Left renal pelvis (tissue), 4 donors: ENCODE measurements at regions not wholly inside any gene's neighbourhood (a gene's known extent, or its start where the extent isn't known, plus 50 kb on each side); places are given as distances from the start of the nearest gene placed in this dataset.
"Not testable (repeated sequence)": the region's sequence is repeated elsewhere in the genome, so short reads cannot be mapped to it uniquely, and the experiment has no call there.

Source experiments
- DNase-seq, 4 donors: peaks; one replicate each; pipeline ENCODE4 v3.0.0-alpha.2; 2013; ENCODE audit warnings: low read depth in 4 of 4, low spot score in 3 of 4

- DNase-seq: no peak
Observed at GRCh38 chr20:40017765-40018164, 671.3 kb downstream of the MAFB start.

DNA sequence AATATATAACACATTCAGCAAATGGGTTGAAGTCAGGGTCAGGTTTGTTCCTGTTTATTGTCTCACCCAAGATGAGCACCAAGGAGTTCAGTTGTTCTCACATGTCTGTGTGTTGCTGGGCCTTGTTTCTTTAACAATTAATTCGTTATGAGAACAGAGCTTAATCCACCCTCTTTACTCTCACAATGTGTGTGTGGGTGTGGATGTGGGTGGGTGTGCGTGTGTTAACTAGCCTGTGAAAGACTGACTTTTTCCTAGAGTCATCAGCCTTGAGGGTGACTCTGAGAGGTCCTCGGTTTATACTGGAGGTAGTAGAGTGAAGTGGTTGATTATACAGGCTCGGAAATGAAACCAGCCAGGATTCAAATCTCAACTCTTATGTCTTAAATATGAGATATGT, 672.1 kb downstream of the MAFB start:
- no peak for DNase-seq

DNA sequence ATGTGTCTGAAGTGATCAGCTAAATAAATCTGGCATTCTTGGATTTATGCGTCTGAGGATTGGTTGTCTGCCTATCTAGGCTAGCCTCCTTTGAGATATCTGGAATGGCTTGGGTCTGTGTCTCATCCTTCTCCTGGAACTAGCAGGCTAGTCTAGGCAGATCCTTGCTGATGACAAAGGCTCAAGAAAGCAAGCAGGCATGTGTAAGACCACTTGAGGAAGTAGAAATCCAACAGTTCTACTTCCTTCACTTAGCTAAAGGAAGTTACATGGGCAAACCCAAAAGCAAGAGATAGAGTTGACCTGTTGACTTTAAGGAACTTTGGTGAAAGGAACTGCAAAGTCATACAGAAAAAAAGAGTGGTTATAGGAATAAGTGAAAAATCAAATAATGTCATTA, 672.6 kb downstream of the MAFB start:
- no peak for DNase-seq

GRCh38 chr20:40012026-40012425, 677.0 kb downstream of the MAFB start:
- not testable (repeated sequence) for DNase-seq

GRCh38 chr20:40010483-40010882, 678.6 kb downstream of the MAFB start:
- DNase-seq: no peak

- no peak for DNase-seq
Observed at GRCh38 chr20:40009542-40009941, 679.5 kb downstream of the MAFB start.

DNA sequence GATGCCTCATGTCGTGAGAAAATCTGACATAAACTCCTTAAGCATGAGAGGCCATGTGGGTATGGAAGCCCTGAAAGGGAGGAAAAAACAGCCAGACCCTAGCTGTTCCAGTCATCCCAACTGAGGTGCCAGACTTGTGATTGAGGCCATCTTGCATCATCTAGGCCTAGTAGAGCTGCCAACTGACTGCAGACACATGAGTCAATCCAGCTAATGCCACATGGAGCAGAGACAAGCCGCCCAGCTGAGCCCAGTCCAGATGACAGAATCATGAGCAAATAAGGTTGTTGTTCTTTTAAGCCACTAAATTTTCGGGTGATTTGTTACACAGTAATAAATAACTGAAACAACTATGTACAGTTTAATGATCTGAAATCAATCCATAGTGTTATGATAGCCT, 680.9 kb downstream of the MAFB start:
- no peak for DNase-seq

- DNase-seq: no peak
Observed at GRCh38 chr20:40006168-40006860, 682.7 kb downstream of the MAFB start.

DNA sequence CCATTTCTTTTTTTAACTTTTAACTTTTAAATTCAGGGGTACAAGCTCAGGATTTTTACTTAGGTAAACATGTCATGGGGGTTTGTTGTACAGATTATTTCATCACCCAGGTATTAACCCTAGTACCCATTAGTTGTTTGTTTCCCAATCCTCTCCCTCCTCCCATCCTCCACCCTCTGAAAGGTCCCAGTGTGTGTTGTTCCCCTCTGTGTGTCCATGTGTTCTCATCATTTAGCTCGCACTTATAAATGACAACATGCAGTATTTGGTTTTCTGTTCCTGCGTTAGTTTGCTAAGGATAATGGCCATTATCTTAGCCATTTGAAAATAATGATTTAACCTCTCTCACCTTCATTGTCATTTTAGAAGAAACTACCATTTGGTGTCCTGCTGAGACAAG, 684.9 kb downstream of the MAFB start:
- not testable (repeated sequence) for DNase-seq

DNA sequence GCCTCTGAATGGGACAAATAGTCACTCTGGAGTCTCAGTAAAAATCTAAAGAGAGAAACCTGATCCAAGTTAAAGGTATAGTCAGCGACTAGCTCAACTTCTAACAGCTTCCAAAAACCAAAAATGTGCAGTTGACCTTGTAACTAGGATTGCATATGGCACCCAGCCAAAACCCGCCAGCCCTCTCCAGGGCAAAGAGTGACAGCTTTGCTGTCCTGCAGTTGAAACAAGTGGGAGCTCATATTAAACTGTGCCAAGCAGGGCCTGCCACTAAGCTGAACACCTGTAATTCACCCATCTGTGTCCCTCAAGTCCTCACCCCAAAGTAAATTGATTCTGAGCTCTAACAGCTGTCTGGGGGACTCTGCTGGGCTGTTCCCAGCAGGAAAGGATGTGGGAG, 695.3 kb downstream of the MAFB start:
- DNase-seq: no peak

- no peak for DNase-seq
Observed at GRCh38 chr20:39990692-39991091, 698.3 kb downstream of the MAFB start.

GRCh38 chr20:39988991-39989390, 700.0 kb downstream of the MAFB start:
- no peak for DNase-seq

DNA sequence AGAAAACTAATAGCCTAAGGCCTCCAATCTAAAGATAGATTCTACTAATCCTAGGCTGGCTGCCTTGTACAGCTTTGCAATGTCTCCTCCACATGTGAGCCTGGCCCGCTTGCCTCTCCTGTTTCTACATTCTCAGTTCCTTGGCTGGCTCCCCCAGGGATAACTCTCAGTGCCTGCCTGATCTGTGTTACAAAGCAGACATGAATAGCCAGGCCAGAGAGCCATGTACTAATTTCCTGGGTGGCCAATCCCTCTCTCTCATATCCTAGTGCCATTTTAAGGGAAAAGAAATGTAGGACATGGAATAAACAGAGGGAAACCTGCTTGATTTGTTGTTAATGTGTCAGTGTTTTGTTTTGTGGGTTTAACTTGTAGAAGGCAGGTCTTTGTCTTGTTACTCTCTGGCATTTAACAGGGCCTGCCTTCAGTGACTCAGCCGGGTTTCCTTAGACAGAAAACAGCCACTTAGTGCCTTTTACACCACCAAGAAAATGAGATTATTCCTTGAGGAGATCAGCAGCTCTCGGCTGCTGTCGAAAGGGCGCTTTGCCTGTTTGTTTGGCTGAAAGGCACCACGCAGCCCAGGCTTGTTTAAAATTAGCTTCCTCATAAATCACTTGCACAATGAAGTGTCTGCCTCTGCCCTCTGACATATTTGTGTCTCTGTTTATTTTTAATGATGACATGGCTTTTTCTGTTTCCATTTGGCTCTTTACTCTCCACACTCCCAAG, 702.7 kb downstream of the MAFB start:
- DNase-seq: peak; percentile 15 to 31 (median 26)

- DNase-seq: peak in 1 of 4 donors; percentile 27
Observed at GRCh38 chr20:39985271-39985827, 703.7 kb downstream of the MAFB start.

- DNase-seq: no peak
Observed at GRCh38 chr20:39983655-39984054, 705.4 kb downstream of the MAFB start.

DNA sequence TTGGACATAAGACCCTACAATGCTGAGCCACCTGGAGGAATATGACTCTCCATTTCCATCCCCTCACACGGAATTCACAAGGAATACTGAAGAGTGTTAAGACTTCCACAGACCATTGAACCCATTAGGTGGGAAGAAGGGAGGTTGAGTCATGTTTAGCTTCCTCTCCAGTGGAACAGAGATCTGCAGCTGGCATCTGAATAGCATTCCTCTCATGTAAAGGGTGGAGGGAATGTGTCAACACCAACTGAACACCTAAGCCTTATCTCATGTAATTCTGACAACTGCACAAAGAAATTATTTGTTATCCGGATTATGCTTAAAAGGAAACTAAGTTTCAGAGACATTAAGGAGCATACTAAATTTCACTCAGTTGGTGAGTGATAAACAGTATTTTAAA, 705.9 kb downstream of the MAFB start:
- no peak for DNase-seq

DNA sequence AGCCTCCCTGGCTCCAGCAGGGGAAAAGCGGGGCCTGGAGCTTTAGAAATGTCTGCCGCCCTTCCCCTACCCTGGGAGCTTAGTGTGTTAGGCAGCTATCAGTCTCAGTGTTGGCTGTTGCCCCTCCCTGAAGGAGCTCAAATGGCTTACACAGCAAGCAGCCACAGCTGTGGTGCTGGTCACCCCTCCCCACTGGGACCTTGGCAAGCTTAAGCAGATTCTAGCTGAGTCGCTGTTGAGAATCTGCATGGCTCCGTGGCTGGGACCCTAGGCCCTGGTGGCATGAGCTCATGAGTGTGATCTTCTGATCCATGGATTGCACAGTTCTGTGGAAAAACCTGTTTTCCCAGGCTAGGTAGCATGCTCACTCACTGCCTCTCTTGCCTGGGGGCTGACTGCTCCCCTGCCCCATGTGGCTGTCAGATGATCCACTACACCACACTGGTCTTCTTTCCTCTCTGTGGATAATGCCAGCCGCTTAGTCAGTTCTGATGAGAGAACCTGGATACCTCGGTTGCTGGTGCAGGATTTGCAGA, 714.0 kb downstream of the MAFB start:
- no peak for DNase-seq

GRCh38 chr20:39968495-39968894, 720.5 kb downstream of the MAFB start:
- DNase-seq: no peak

GRCh38 chr20:39967806-39968205, 721.2 kb downstream of the MAFB start:
- DNase-seq: no peak

- no peak for DNase-seq
Observed at GRCh38 chr20:39961637-39962244, 727.3 kb downstream of the MAFB start.
